Heart left ventricle (tissue), 16 donors: ENCODE measurements at regions not wholly inside any gene's neighbourhood (a gene's known extent, or its start where the extent isn't known, plus 50 kb on each side); places are given as distances from the start of the nearest gene placed in this dataset.

Experiments used
- ATAC-seq, 4 donors: fragments of 200-7000 bp; cut with Tn5 transposase; one replicate each; pipeline ENCODE4 v1.9.1; 2020 to 2022; ENCODE audit warnings: moderate library complexity in 4 of 4, mild to moderate bottlenecking in 3 of 4, moderate number of reproducible peaks in 1 of 4
- DNase-seq, 5 donors: peaks; one replicate each; pipeline ENCODE4 v3.0.0-alpha.2; 2020
- H3K27ac ChIP-seq, 12 donors: fragments of 200-600 bp; sonication (generic) in 4 of 12; one replicate each; pipeline versions ENCODE4 v1.5.0 to v1.8.0; 2016 to 2022; ENCODE audit warnings: mild to moderate bottlenecking in 2 of 12
- H3K27me3 ChIP-seq, 9 donors: fragments of 200-600 bp; sonication (generic) in 2 of 9; one replicate each; pipeline versions ENCODE4 v1.5.1 to v1.8.0; 2016 to 2022; ENCODE audit warnings: mild to moderate bottlenecking in 3 of 9
- H3K36me3 ChIP-seq, 9 donors: fragments of 200-600 bp; sonication (generic) in 2 of 9; one replicate each; pipeline versions ENCODE4 v1.5.0 to v1.8.0; 2018 to 2022; ENCODE audit warnings: mild to moderate bottlenecking in 2 of 9
- H3K4me1 ChIP-seq, 12 donors: fragments of 200-600 bp; sonication (generic) in 4 of 12; one replicate each; pipeline versions ENCODE4 v1.5.0 to v1.8.0; 2016 to 2022; ENCODE audit warnings: mild to moderate bottlenecking in 3 of 12
- H3K4me3 ChIP-seq, 12 donors: fragments of 200-600 bp; sonication (generic) in 4 of 12; one replicate each; pipeline versions ENCODE4 v1.5.0 to v1.8.0; 2017 to 2022; ENCODE audit warnings: mild to moderate bottlenecking in 9 of 12, moderate library complexity in 4 of 12
- H3K9me3 ChIP-seq, 12 donors: fragments of 200-600 bp; sonication (generic) in 4 of 12; one replicate each; pipeline versions ENCODE4 v1.5.0 to v1.8.0; 2016 to 2022; ENCODE audit warnings: mild to moderate bottlenecking in 1 of 12
- POLR2A ChIP-seq, 2 donors: fragments of 450-650 bp; IDR thresholded peaks; one replicate each; pipeline ENCODE4 v1.6.1; 2017; ENCODE audit warnings: antibody characterized with exemption in 2 of 2, mild to moderate bottlenecking in 2 of 2, moderate library complexity in 2 of 2
- WGBS, 4 donors: extraction: QIAGEN DNeasy Blood & Tissue Kit in 2 of 4; methylation state at CpG; one replicate each; pipeline versions ENCODE4 v1.1.5 to v1.1.7; 2013 to 2018; 5-methylcytosine and 5-hydroxymethylcytosine counted together
- intact Hi-C, 10 donors: fragments of 100-400 bp; cut with DNase I; formaldehyde crosslinking; loops; one replicate each; pipeline versions ENCODE4 v1.11.1 to v1.14.2; 2022
- TF ChIP-seq, protein P1 (sequence below), 12 donors: fragments of 200-600 bp; sonication (generic) in 4 of 12; IDR thresholded peaks; one replicate each; pipeline versions ENCODE4 v1.5.0 to v1.8.0; 2018 to 2022; ENCODE audit warnings: antibody characterized with exemption in 12 of 12, mild to moderate bottlenecking in 5 of 12
- donor health status: ischemic (EF 13 %, LVEDD 7.1; RV severe dilation, severe dysfunction).
- donor health status: healthy with polysubstance abuse.
- donor health status: DM: no; HTN: yes; CAD: no.
- donor health status: DM: no; HTN: no; CAD: no.
- donor health status: ischemic (EF 25% LVEDD 6.9; RV normal size, moderate dysfunction).
- donor health status: ischemic (EF 25% LVEDD 5.7; RV mildly dilated, moderate dysfunction).
- donor health status: healthy.
- donor health status: DM: yes; HTN: yes; CAD: no.
- donor health status: ischemic (EF 35%, LVEDD 5.7; RV mildly dilated, moderate dysfunction).
- donor health status: nonischemic (EF 11% LVEDD 7.7; RV severe dilation, severe dysfunction).
- donor health status: DM: yes; HTN: yes; CAD: no.
- donor health status: PGD.
- donor health status: ischemic (EF 29% LVEDD 5.4; RV normal size, mild dysfunction).
- donor health status: nonischemic (EF 23%, LVEDD 6.1; RV moderate dilation, normal function).

DNA sequence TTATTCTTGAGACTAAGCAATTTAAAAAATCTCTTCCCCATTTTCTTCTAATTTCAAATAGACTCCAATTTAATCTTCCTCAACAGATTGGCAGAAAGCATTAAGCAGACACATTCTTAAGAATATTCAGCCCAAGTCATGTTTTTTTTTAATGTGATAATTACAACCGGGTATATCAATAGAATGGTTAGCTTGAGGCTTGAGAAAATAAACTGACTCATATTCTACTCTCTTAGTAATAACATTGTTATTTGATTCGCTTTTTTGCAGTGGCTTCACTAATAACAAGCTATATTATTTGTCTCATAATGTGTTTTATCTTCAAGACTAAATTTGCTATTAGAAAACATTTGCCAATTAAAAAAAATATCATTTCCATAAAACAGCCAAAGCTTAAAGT is 488.6 kb upstream of the RGS18 start:
- H3K4me1 ChIP-seq: peaks cover 0 to 5% (median 0%) of the 10 kb centered on the region in 12 donors
- H3K4me3 ChIP-seq: no peak overlapping the region
- TF ChIP-seq, protein P1, sequence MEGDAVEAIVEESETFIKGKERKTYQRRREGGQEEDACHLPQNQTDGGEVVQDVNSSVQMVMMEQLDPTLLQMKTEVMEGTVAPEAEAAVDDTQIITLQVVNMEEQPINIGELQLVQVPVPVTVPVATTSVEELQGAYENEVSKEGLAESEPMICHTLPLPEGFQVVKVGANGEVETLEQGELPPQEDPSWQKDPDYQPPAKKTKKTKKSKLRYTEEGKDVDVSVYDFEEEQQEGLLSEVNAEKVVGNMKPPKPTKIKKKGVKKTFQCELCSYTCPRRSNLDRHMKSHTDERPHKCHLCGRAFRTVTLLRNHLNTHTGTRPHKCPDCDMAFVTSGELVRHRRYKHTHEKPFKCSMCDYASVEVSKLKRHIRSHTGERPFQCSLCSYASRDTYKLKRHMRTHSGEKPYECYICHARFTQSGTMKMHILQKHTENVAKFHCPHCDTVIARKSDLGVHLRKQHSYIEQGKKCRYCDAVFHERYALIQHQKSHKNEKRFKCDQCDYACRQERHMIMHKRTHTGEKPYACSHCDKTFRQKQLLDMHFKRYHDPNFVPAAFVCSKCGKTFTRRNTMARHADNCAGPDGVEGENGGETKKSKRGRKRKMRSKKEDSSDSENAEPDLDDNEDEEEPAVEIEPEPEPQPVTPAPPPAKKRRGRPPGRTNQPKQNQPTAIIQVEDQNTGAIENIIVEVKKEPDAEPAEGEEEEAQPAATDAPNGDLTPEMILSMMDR (IDR thresholded peaks at IDR 0.05): no peak
- no peak for TF ChIP-seq POLR2A (IDR thresholded peaks at IDR 0.05)
- intact Hi-C loops: no loop called here
- ATAC-seq (no peak), DNase-seq (no peak)
- no peak overlapping the region for H3K27ac ChIP-seq
- H3K36me3 ChIP-seq: no peaks in the 10 kb centered on the region
- WGBS, 4 donors: 71 to 81% (median 75%) methylated on average over 2 of the region's 2 CpGs
- no peaks in the 10 kb centered on the region for H3K27me3 ChIP-seq
- no peaks in the 10 kb centered on the region for H3K9me3 ChIP-seq

DNA sequence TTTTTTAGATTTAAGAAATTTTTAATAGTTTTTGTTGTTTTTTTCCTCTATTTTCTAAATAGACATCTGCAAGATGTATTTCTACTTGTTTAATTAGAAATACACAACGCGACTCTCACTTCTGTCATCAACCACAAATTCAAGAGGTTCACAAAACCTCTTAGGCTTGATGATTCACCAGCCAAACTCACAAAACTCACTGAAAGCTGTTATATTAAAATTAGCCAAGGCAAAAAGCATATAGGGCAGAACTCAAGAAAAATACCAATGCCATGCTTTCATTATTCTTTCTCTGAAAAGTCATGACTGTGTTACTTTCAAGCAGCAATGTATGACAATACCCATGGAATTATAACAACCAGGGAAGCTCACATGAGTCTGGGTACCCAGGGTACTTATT is 487.0 kb upstream of the RGS18 start:
- ATAC-seq (no peak), DNase-seq (no peak)
- WGBS, 4 donors: 93 to 96% (median 96%) methylated on average over 2 of the region's 2 CpGs
- H3K4me3 ChIP-seq: no peak overlapping the region
- intact Hi-C loops: no loop called here
- H3K9me3 ChIP-seq: no peaks in the 10 kb centered on the region
- peaks cover 0 to 6% (median 0%) of the 10 kb centered on the region in 12 donors for H3K4me1 ChIP-seq
- TF ChIP-seq, protein P1 (IDR thresholded peaks at IDR 0.05): no peak
- no peak for TF ChIP-seq POLR2A (IDR thresholded peaks at IDR 0.05)
- H3K27me3 ChIP-seq: no peaks in the 10 kb centered on the region
- H3K27ac ChIP-seq: no peak overlapping the region
- H3K36me3 ChIP-seq: no peaks in the 10 kb centered on the region

DNA sequence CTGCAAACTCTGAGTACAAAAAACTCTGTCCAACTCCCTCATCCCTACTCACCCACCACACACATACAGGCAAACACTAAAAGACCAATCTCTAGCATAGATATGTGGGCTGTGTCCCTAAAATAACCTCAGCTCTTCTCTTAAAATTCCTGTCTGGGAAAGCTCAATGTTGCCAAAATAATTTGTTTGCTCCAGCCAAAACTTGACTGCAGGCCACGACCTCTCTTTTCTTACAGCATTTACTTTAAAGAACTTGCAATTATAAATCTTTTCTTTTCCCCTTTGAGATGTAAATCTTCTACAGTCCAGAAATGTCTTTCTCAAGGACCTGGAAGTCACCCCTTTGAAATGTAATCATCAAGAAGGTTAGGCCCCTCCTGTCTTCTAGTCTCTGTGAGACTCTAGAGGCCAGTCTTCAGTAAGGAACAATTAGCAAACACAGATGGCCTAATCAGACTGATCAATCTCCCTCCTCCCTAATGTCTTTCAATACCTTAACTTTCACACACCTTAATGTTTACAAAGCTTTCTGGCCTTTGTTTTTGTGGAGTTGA is 483.6 kb upstream of the RGS18 start:
- ATAC-seq (no peak), DNase-seq (no peak)
- Histone ChIP-seq H3K4me1 (peaks cover 0 to 6% (median 0%) of the 10 kb centered on the region in 12 donors), H3K27me3 (no peaks in the 10 kb centered on the region), H3K9me3 (peaks cover 0 to 6% (median 0%) of the 10 kb centered on the region in 12 donors), H3K27ac (no peak overlapping the region), H3K4me3 (no peak overlapping the region), H3K36me3 (no peaks in the 10 kb centered on the region)
- intact Hi-C loops: no loop called here
- TF ChIP-seq POLR2A (IDR thresholded peaks at IDR 0.05): no peak
- TF ChIP-seq, protein P1 (IDR thresholded peaks at IDR 0.05): no peak
- 10 to 20% (median 14%) methylated on average over 1 of the region's 1 CpG for WGBS, 4 donors

DNA sequence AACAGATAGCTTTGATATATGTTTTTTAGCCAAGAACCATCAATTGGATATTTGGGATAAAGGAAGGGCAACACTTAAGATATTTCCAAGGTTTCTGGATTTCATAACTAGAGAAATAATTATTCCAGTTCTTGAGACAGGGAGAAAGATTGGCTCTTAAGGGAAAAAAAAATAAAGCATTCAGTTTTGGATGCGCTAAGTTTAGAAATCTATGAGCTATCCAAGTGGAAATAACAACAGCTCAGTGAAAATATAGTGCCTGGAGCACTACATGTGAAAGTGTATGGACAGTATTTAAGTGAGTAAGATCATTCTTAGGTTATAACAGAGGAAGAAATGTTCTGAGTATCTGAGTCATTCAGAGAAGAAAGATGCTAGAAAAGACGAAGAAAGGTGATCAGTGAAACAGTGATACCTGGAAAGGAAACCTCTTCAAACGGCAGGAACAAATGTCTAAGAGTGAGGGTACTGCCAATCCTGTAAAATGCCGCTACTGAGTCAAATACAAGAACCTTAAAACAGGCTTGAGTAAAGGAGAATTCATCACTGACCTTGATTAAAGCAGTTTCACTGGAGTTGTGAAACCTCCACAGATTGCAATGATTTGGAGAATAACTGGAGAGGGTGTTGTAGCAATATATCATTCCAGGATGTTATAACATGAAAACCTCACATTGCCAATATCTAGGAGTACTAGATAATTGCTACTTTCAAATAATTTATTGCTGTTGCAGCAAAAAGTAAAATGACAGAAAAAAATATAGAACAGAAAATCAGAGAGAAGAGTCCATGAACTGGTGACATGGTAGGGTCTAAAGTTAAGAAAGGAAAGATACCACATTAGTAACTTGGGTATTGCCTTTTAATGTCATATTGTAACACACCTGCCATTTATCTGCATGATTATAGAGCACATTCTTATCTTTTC is 482.1 kb upstream of the RGS18 start:
- H3K27me3 ChIP-seq: no peaks in the 10 kb centered on the region
- WGBS, 4 donors: 73 to 81% (median 77%) methylated on average over 4 of the region's 4 CpGs
- no peaks in the 10 kb centered on the region for H3K36me3 ChIP-seq

More for the DNA sequence above, 482.1 kb upstream of the RGS18 start:
- H3K27ac ChIP-seq: no peak overlapping the region
- TF ChIP-seq, protein P1 (IDR thresholded peaks at IDR 0.05): no peak
- TF ChIP-seq POLR2A (IDR thresholded peaks at IDR 0.05): no peak
- intact Hi-C loops: no loop called here
- peaks cover 0 to 6% (median 0%) of the 10 kb centered on the region in 12 donors for H3K9me3 ChIP-seq
- DNase-seq (no peak), ATAC-seq (no peak)
- no peak overlapping the region for H3K4me3 ChIP-seq
- H3K4me1 ChIP-seq: peaks cover 0 to 6% (median 0%) of the 10 kb centered on the region in 12 donors
